Fibroblast of the conjunctiva (primary cell): ENCODE measurements at regions not wholly inside any gene's neighbourhood (a gene's known extent, or its start where the extent isn't known, plus 50 kb on each side); places are given as distances from the start of the nearest gene placed in this dataset.

Experiments
- DNase-seq: peaks from one replicate; pipeline ENCODE4 v3.0.0-alpha.2; 2010; ENCODE audit warnings: low read depth

DNA sequence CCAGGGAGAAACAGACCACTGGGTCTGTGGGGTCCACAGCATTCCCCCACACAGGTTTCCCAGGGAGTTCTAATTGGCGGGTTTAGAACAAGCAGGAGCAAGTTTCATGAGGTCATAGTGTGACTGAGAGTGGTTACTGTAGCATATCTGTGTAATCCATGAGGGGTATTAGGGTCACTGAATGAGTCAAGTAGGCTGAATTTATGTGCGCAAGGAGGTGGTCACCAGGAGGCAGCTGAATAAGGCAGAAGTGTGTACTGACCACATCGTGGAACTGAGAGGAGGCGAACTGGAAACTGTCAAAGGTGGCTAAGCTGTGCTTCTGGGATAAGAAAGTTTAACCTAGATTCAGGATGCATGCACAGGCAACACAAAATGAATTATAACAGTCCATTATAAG is 876.0 kb downstream of the METTL15 start:
- DNase-seq: no peak

DNA sequence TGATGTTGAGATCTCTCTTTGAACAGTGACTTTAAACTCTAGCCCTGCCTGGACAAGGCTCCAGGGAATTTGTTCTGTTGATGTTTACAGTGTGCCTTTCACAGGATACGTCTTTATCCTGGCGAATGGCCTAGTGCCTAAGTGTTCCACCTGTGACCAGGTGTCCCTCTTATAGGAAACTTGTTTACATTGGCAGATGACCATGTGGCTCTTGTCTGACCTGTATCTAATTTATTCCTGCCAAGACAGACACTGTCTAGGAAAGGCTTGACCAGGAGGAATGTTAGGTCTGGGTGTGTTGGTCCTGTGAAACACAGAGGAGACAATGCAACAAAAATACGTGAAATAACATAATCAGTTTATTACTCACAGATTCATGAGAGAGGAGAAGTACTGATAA is 875.6 kb downstream of the METTL15 start:
- DNase-seq: no peak

DNA sequence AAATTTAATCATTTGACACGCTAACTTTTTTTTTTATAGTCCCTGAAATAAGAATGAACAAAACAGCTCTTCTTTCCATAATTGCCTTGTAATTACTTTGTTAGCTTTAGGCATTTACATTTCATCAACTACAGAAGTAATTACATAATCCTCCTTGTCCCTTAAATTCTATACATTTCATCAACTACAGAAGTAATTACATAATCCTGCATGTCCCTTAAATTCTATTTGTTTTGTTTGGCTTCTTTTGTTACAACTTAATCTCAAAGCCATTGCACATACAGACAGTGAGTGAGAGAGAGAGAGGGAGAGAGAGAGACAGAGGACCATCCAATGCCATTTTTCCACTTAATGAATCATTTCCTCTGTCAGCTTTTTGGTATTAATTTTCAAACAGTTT is 873.2 kb downstream of the METTL15 start:
- peak; percentile 3 for DNase-seq

DNA sequence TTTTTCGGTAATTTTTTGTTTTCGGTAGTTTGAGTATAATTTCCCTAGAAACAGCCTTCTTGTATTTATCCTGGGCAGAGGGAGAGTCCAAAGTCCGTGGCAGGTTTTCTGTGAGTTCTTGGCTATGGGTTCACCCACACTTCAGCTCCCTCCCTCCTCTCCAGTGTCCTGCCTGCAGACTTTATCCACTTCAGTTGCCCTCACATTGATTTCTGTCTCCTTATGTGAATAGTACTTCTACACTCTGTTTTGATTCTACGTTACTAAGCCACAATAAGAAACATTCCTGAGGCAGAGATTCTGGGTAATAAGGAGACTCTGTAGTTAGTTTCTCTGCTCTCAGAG is 868.6 kb downstream of the METTL15 start:
- DNase-seq: no peak

DNA sequence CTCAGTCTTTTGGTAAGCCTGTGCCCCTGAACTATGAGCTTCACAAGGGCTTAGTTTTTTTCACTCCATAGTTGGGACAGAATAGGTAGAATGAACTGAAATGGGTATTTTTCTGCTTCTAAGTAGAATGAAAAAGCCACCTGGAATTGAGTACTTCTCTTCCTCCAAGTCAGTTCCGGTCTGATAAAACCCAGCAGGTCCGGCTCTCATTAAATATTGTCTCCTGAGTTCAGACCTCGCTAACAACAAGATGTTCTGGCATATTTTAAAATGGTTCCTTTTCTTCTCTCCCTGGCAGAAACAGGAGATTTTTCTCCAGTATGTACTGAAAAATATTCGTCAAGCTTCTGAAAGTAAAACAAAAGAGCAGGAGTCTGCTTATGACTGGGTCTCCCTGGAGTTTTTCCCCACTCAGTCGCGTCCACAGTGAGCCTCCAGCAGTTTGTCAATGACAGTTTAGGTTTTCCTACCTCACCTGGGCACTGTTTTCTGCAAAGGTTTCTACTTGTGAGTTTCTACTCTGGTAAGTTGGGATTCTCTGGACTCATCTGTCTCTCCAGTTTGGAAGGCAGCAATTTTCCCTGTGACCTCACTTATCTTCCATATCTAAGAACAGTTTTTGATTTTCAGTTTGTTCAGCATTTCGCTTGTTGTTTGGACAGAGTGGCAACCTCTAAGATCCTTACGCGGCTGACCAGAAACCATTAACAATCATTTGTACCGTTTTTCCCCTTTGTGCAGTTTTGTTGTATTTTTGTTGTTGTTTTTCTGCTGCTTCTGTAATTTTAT is 868.0 kb downstream of the METTL15 start:
- no peak for DNase-seq

DNA sequence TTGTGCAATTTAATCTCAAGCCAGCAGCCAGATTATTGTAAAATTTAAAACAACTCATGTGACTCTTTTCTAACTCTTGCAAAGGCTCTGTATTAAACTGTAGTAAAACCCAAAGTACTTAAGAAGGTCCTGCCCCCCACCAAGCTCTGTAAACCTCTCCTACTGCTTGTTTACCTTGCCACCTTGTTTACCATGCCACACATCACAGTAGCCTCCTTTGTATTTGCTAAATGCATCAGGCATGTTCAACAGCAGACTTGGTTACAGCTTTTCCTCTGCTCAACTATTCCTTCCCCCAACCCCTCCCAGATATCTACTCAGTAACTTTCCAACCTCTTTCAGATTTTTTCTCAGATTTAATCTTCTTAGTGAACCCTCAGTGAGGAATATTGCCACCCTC is 861.6 kb downstream of the METTL15 start:
- DNase-seq: no peak

DNA sequence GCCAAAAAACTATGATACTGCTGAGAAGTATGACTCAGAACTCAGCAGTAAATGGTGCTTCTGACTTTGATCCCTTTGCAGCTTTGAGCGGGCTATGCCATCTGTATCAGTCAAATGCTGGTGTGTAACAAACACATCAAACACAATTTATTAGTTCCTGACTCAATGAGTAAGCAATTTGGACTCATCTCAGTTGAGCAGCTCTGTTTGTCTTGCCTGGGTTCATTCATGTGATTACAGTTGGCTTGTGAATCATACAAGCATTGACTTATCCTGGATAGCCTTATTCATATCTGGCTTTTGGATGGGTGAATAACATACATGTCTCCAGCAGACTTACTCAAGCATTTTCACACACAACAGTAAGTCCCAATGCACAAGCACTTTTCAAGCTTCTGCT is 858.8 kb downstream of the METTL15 start:
- DNase-seq: no peak

DNA sequence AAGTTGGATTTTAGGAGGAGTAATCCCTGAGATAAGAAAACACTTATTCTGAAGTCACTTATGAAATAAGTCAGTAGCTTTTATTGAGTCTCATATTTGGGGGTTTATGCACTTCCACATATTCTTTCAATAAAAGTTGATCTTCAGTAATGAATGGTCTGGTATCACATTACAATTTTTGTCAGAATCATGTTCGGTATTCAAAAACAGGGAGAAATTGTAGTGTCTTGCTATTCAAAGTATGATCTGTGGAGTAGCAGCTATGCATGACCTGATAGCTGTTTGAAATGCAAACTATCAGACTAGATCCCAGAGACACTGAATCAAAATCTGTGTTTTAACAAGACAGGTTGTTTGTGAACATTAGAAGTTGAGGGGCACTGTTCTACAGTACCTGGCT is 857.6 kb downstream of the METTL15 start:
- peak; percentile 4 for DNase-seq

DNA sequence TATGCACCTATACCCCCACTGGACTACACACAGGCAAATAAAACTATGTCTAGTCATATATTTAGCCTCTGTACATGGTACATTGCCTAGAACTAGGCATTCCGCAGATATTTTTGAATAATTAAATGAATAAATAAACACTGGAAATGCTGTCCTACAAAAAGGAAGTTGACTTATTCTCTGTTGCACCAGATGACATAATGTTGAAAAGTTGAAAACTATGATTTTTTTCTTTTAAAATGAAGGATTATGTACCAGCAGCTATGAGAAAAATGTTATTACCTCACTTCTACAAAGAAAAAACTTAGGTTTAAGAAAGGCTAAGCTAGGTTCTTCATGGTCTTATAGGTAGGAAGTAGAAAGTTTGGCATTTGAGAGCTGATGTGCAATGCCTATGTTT is 856.6 kb downstream of the METTL15 start:
- DNase-seq: no peak

DNA sequence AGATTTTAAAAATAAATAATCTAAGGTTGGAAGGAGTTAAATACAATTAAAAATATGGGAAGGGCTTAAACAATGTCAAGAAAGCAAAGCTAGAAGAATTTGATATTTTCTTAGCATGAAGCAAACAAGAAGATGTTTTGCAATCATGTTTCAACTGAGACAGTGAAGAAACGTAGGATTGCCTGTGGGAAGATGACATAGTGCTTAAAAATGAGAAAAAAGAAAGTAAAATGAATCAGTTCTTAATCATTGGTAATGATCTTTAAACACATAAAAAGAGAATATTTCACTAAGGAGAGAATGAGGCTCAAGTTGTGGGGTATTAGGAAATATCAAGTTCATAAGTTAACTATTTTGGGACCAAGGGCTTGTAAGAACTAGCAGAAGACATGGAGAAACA is 855.0 kb downstream of the METTL15 start:
- peak; percentile 18 for DNase-seq

DNA sequence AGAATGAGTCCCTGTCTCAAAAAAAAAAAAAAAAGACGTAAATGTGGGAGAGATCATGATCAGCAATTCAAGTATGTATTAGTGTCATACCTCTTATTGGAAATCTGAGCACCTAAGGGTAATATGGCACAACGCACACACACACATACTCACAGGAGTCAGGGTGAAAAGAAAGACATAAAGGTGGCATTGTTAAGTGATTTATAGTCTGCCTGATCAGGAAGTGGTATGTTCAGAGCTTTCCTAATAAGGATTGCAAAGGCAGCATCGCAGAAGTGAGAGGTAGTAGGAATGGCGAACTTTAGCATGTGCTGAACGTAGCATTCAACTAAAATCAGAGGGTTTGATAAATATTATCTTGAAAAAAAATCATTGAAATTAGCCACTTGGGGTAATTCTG is 854.3 kb downstream of the METTL15 start:
- DNase-seq: no peak

DNA sequence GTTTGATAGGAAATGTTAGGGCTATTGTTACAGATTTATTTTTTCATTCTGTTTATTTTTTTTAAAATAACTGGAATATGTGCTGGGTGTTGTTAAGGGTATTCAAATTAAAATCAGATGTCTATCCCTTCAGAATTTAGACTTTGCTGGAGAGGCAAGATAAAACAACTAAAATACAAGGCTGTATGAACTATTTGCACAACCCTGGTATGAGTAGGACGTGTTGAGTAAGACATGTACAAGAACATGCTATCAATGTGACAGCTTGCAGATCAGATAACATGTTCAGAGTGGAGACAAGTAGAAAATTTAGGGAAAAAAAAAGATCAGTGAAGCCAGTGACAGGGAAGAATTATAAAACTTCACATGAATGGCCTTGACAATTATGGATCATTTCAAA is 853.5 kb downstream of the METTL15 start:
- peak; percentile 32 for DNase-seq

DNA sequence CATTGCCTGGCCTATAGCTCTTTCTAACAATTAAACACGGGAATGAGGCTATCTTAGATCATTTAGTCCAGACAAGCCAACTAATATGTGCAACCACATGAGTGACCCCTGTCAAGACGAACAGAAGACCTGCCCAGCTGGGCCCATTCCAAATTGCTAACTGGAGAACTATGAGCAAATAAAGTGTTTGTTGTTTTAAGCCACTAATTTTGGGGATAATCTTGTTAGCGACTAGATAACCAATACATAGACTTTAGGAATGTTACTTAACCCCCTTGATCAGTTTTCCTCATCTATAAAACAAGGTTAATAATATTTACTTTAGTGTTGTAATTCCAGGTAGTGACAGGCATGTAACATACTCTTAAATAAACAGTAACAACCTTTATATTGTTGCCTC is 848.3 kb downstream of the METTL15 start:
- no peak for DNase-seq

DNA sequence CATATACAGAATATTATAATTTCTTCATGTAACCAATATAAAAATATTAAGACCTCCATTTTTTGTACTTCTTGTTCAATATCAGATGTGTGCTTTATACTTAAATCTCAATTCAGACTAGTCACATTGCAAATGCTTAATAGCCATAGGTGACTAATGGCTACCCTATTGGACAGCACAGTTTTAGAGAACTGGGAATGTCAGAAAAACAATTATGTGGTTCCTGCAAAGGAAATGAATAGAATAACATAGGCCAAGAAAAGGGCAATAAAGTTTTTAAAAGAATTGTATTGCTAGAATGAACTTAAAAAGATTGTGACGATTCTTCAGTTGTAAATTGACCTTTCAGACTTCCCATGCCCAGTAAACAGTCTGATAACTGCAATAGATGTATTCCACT is 843.0 kb downstream of the METTL15 start:
- no peak for DNase-seq

DNA sequence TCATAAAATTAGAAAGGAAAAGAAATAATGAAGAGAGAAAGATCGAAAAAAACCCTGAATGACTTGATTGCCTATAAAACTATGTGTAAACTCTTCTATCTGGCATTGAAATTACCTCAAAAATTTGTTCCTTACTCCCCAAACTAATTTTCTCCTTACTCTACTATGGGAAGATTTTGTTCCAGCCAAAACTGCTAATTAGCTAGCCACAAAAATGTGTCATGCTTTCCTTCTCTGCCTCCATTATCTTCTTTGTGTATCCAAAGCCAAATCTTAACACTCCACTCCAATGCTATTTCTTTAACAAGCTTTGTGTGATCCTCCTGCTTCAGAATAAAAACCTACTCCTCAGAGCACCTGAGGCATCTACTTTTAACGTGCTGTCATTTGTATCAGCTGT is 831.2 kb downstream of the METTL15 start:
- no peak for DNase-seq

DNA sequence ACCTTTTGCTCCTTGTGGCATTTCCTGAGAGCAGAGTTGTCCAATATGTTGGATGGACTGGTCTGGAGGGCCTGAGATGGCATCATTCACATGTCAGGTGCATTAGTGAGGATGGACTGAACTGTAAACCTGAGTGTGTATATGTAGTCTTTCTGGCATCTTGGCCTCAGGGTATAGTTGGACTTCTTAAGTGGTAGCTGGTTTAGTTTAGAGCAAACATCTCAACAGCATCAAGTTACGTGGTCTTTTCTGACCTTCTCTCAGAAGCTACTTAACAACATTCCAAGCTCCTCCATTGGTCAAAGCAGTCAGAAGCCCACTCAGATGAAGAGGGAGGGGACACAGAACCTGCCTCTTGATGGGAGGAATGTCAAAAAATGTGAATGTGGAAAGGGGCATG is 829.9 kb downstream of the METTL15 start:
- no peak for DNase-seq

DNA sequence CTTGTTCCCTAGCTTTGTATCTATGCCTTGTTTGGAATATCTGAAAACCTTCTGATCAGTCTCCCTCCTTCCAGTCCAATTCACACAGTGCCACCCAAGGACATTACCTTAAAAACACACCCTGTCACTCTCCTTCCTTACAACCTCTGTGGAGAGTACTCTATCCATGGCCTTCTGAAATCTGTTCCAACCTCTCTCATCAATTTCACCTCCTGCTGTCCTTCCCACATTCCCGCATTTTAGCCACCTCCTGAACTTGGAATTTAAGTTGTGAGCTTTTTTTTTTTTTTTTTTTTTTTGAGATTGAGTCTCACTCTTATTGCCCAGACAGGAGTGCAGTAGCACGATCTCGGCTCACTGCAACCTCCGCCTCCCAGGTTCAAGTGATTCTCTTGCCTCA is 824.8 kb downstream of the METTL15 start:
- DNase-seq: no peak

DNA sequence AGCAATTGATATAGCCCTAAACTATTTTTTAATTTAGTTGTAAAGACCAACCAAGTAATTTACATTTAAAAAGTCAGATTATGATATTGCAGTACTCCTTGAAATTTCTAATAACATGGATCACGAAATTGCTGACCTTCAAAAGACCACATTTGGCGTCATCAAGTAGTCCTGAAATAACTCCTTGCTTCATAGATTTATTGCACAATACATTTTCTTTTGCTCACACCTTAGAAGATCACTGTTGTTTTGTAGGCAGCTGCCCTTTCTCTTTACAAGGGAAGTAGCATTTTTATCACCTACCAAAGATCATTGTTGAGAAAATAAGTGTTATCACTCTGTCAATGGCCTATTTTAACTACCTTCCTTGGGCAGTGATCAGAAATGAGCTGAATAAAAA is 815.8 kb downstream of the METTL15 start:
- DNase-seq: no peak

DNA sequence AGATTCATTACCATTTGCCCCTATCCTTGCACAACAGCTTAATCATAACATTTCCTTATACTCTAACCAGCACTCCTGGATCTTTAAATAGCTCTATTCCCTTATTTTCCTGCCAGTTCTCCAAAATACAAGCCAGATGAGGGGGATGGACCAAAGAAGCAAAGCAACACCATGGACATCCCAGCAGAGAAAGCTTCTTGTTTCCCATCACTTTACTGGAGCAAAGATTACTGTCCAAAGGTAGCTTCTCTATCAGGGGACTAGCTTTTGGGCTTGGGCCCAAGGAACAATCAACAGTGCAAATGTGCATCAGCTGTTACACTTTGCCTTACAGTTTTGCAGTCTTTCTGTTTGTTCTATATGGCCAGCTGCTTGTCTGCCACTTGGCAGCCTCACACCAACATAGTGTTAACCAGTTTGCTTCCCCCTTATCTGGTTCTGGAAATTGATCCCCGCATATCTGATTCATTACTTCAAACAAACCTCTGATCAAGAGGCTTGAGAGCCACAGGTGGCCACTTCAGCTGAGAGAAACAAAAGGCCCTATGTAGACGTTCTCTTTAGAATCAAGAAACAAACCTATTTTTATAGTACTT is 814.3 kb downstream of the METTL15 start:
- DNase-seq: no peak

DNA sequence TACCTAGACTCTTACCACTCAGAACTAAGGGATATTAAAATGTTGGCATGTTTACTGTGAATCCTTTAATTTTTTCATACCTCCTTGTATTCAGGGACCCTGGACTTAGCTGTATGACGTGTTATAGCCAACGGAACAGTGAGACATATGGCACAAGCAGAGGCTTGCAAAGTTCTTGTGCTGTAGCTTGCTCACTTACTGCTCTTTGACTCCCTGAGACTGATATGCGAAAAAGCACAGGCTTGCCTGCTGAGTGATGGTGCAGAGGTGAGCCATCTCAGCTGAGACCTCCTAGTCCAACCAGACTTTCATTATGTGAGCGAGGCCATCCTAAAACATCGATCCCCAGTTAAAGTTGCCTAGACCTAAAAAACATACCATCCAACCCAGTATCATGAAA is 811.0 kb downstream of the METTL15 start:
- DNase-seq: no peak

DNA sequence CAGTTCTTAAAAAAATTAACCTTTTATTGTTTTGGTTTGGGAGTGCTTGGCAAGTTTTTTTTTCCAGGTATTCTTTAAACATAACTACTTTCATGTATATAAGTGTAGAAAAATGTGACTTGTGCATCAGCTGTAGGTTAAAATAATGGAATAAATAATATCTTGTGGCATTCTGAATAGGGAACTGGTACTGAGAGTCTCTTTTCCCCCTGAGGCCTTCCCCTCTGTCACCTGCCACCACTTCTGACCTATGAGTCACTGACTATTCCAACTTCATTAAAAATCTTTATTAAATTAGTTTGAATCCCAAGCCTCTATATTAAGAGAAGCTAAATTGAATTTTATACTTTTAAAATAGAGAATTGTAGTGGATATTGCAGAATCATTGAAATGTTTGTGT is 805.7 kb downstream of the METTL15 start:
- DNase-seq: no peak

DNA sequence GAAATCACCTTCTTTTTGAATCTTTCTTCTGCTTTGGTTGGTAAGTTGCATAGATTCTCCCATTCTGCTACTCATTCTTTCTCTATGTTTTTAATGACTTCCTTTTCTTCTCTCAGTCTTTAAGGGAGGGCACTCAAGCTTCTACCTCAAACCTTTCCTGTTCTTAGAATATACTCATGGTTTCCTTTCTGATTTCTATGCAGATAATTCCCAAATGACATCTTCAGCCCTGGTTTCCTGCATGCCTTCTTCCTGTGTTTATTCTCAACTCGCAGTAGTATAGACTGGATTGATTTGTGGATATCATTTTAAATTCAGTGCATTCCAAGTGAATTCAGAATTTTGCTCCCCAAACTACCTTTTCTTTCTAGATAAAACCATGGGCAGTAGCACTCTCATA is 803.6 kb downstream of the METTL15 start:
- DNase-seq: no peak

DNA sequence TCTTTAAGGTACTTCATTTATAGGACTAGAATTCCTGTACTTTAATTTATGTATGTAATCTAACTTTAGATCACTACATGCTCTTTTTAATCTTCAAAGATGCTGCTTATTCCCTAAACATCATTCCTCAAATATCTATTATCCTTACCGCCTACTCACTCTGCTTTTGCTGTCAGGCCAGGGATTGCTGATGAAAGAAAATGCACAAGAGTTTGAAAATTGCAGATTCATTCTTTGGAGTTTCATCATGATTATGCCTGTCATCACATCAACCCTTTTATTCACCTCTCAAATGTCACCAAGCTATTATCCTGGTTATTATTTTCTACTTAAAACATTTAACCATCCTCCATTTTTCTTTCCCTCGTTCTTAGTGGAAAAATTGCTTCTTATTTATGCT is 802.7 kb downstream of the METTL15 start:
- no peak for DNase-seq

DNA sequence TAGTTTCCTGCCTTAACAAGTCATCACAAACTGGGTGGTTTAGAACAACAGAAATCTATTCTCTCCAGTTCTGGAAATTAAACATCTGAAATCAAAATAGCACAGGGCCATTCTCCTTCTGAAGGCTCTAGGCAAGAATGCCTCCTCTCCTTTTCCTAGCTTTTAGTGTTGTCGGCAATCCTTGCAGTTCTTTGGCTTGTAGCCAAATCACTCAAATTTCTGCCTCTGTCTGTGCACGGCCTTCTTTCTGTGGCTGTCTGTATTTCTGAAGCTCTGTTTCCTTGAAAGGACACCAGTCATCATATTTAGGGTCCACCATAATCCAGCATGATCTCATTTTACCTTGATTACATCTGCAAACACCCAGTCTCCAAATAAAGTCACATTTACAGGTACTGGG is 795.5 kb downstream of the METTL15 start:
- DNase-seq: no peak
